Gastrocnemius medialis (tissue), 4 donors: ENCODE measurements at regions not wholly inside any gene's neighbourhood (a gene's known extent, or its start where the extent isn't known, plus 50 kb on each side); places are given as distances from the start of the nearest gene placed in this dataset.
"Not testable (repeated sequence)": the region's sequence is repeated elsewhere in the genome, so short reads cannot be mapped to it uniquely, and the experiment has no call there.

Experiments used
- ATAC-seq, 2 donors: fragments of 150-250 bp; one replicate each; pipeline ENCODE4 v1.9.1; 2016
- DNase-seq, 2 donors: peaks; one replicate each; pipeline ENCODE4 v3.0.0-alpha.2; 2019
- H3K27ac ChIP-seq, 4 donors: fragments of 200-600 bp; sonication (generic); 1 replicate in 1 of 4; 2 replicates in 3 of 4; pipeline ENCODE4 v1.5.1; 2016 to 2018; ENCODE audit warnings: mild to moderate bottlenecking in 2 of 4, moderate library complexity in 1 of 4
- H3K27me3 ChIP-seq, 3 donors: fragments of 200-600 bp; sonication (generic) in 2 of 3; 1 replicate in 1 of 3; 2 replicates in 2 of 3; pipeline versions ENCODE4 v1.5.1 to v1.6.0; 2016 to 2019; ENCODE audit warnings: mild to moderate bottlenecking in 1 of 3, moderate library complexity in 1 of 3
- H3K36me3 ChIP-seq, 2 donors: fragments of 200-600 bp; sonication (generic) in 1 of 2; one replicate each; pipeline ENCODE4 v1.5.1; 2017 to 2018
- H3K4me1 ChIP-seq, 2 donors: fragments of 200-600 bp; sonication (generic) in 1 of 2; one replicate each; pipeline ENCODE4 v1.5.1; 2016 to 2017; ENCODE audit warnings: mild to moderate bottlenecking in 2 of 2
- H3K4me3 ChIP-seq, 4 donors: fragments of 200-600 bp; sonication (generic) in 3 of 4; 1 replicate in 1 of 4; 2 replicates in 3 of 4; pipeline ENCODE4 v1.5.1; 2016 to 2019; ENCODE audit warnings: mild to moderate bottlenecking in 2 of 4
- H3K9me3 ChIP-seq, 3 donors: fragments of 200-600 bp; sonication (generic) in 2 of 3; 1 replicate in 1 of 3; 2 replicates in 2 of 3; pipeline ENCODE4 v1.5.1; 2016 to 2019
- POLR2A ChIP-seq, 2 donors: fragments of 450-650 bp; IDR thresholded peaks; one replicate each; pipeline ENCODE4 v1.6.1; 2017; ENCODE audit warnings: antibody characterized with exemption in 2 of 2, mild to moderate bottlenecking in 2 of 2, moderate library complexity in 2 of 2
- in situ Hi-C, 4 donors: fragments of 200-750 bp; cut with MboI; loops; one replicate each; pipeline versions ENCODE4 v1.15.0 to v1.8.0; 2017; ENCODE audit warnings: low sequenced_read_pairs in 4 of 4
- intact Hi-C: fragments of 100-400 bp; cut with DNase I; formaldehyde crosslinking; loops from one replicate; pipeline ENCODE4 v1.15.1; 2023; ENCODE audit warnings: low total_unique reads
- TF ChIP-seq, protein P1 (sequence below), 5 experiments: fragments of 450-650 bp in 3 of 5; fragments of 200-600 bp in 2 of 5; sonication (generic) in 2 of 5; IDR thresholded peaks in 4 of 5; conservative IDR thresholded peaks in 1 of 5; 1 replicate in 4 of 5; 2 replicates in 1 of 5; pipeline ENCODE4 v1.5.1; 2016 to 2019; ENCODE audit warnings: antibody characterized with exemption in 5 of 5, mild to moderate bottlenecking in 3 of 5, moderate library complexity in 3 of 5

DNA sequence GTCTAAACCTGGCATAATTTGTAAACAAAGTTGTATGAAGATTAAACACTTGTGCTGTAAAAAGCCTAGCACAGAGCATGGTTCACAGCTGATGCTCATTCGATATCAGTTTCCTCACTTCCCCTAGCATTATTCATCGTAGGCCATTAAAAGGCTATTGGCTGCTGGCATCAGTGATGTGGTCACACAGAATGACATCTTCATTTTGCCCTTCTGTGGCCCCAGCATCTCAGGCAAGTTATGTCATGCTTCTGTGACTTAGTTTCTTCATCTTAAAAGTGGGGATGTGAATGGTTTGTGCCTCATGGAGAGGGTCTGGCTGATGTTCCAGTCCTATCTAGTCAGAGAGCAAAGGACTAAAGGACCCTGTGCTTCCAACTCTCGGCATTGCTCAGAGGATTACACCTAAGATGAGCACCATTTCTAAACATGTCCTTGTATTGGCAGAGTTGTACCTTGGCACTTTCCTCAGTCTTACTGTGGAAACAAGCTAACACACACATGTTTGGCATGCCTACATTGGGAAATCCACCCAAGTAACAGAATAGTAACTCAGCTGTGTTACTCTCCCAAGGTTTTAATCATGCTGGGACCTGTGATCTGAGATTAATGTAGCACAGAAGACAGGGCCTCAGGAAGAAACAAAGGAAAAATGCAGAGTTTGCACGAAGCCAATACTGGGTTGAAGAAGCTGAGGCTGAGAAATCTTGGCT is 83.5 kb upstream of the OR9Q1 start:
- no peak overlapping the region for H3K4me3 ChIP-seq
- ATAC-seq, result no peak
- H3K27me3 ChIP-seq, result no peaks in the 10 kb centered on the region
- no peaks in the 10 kb centered on the region for H3K4me1 ChIP-seq
- in situ Hi-C loops (no loop called here), intact Hi-C loops (no loop called here)
- H3K36me3 ChIP-seq, result no peaks in the 10 kb centered on the region
- no peak for DNase-seq
- no peaks in the 10 kb centered on the region for H3K9me3 ChIP-seq
- TF ChIP-seq, protein P1, sequence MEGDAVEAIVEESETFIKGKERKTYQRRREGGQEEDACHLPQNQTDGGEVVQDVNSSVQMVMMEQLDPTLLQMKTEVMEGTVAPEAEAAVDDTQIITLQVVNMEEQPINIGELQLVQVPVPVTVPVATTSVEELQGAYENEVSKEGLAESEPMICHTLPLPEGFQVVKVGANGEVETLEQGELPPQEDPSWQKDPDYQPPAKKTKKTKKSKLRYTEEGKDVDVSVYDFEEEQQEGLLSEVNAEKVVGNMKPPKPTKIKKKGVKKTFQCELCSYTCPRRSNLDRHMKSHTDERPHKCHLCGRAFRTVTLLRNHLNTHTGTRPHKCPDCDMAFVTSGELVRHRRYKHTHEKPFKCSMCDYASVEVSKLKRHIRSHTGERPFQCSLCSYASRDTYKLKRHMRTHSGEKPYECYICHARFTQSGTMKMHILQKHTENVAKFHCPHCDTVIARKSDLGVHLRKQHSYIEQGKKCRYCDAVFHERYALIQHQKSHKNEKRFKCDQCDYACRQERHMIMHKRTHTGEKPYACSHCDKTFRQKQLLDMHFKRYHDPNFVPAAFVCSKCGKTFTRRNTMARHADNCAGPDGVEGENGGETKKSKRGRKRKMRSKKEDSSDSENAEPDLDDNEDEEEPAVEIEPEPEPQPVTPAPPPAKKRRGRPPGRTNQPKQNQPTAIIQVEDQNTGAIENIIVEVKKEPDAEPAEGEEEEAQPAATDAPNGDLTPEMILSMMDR (IDR thresholded peaks at IDR 0.05 in 4 of 5, conservative IDR thresholded peaks at IDR 0.05 in 1 of 5), result no peak
- TF ChIP-seq POLR2A (IDR thresholded peaks at IDR 0.05), result no peak
- no peak overlapping the region for H3K27ac ChIP-seq

DNA sequence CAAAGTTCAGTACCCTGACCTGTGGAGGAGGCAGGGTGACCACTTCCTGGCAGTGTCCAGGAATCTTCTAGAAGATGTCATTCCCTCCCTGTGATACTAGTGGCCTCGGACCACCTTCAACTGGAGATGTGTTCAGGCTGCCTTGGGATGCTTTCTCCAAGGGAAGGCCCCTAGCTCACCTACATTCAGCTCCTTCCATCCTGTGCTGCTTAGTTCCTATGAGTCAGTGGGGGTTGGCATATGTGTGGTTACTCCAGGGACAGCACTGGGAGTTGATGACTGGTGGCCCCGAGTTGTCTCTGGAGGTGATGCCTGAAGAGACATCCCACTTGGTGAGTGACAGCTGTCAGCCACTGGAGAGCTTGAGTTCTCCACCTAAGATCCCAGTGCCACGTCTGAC is 81.8 kb upstream of the OR9Q1 start:
- TF ChIP-seq, protein P1 (IDR thresholded peaks at IDR 0.05 in 4 of 5, conservative IDR thresholded peaks at IDR 0.05 in 1 of 5), result no peak
- TF ChIP-seq POLR2A (IDR thresholded peaks at IDR 0.05), result no peak
- Histone ChIP-seq H3K36me3 (no peaks in the 10 kb centered on the region), H3K27ac (no peak overlapping the region), H3K4me3 (no peak overlapping the region), H3K27me3 (no peaks in the 10 kb centered on the region), H3K9me3 (no peaks in the 10 kb centered on the region), H3K4me1 (no peaks in the 10 kb centered on the region)
- no peak for DNase-seq
- ATAC-seq, result no peak
- intact Hi-C loops, result no loop called here
- in situ Hi-C loops, result no loop called here

DNA sequence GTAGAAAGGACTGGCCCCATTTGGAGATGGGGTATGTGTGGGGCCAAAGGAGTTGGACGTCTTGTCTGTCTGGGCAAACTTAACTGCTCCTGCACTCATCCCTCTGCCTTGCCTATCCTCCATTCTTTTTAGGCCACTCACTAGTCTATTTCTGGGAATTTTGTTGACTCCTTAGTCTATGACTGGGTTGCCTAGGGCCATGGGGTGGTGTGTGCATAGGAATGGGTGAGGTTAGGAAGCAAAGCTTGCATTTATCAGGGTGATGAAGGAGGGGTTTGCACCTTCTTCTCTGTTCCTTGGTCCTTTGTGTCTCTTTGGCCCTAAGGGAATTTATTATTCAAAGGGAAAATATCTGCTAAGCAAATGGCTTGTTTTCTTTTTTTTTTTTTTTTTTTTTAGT is 80.9 kb upstream of the OR9Q1 start:
- H3K36me3 ChIP-seq, result no peaks in the 10 kb centered on the region
- TF ChIP-seq POLR2A (IDR thresholded peaks at IDR 0.05), result no peak
- TF ChIP-seq, protein P1 (IDR thresholded peaks at IDR 0.05 in 4 of 5, conservative IDR thresholded peaks at IDR 0.05 in 1 of 5), result no peak
- H3K27me3 ChIP-seq, result no peaks in the 10 kb centered on the region
- no peak overlapping the region for H3K27ac ChIP-seq
- no peak for ATAC-seq
- H3K4me1 ChIP-seq, result no peaks in the 10 kb centered on the region
- intact Hi-C loops (no loop called here), in situ Hi-C loops (no loop called here)
- no peaks in the 10 kb centered on the region for H3K9me3 ChIP-seq
- no peak overlapping the region for H3K4me3 ChIP-seq
- DNase-seq, result no peak

DNA sequence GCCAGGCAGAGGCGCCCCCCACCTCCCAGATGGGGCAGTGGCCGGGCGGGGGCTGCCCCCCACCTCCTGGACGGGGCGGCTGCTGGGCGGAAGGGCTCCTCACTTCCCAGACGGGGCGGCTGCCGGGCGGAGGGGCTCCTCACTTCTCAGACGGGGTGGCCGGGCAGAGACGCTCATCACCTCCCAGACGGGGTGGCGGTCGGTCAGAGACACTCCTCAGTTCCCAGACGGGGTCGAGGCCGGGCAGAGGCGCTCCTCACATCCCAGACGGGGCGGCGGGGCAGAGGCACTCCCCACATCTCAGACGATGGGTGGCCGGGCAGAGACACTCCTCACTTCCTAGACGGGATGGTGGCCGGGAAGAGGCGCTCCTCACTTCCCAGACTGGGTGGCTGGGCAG is 79.9 kb upstream of the OR9Q1 start:
- H3K4me3 ChIP-seq, H3K27me3 ChIP-seq, DNase-seq, ATAC-seq, H3K36me3 ChIP-seq, H3K27ac ChIP-seq, in situ Hi-C loops, intact Hi-C loops, H3K4me1 ChIP-seq, H3K9me3 ChIP-seq: not testable (repeated sequence)

DNA sequence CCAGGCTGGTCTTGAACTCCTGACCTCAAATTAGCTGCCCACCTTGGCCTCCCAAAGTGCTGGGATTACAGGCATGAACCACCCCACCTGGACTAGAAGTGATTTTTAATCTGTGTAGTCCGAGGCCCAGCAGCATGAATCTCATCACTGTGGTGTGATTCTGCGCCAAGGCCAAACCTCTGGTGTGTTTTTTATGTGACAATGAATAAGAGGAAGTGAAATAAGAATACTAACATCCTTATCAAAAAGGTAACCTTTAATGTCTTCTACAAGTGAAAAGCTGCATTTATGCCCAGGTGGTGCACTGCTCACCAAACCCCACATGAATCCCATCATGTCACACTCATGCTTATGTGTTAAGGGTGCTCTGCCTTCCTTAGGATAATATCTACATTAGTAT is 77.1 kb upstream of the OR9Q1 start:
- H3K36me3 ChIP-seq, result no peaks in the 10 kb centered on the region
- TF ChIP-seq POLR2A (IDR thresholded peaks at IDR 0.05), result no peak
- TF ChIP-seq, protein P1 (IDR thresholded peaks at IDR 0.05 in 4 of 5, conservative IDR thresholded peaks at IDR 0.05 in 1 of 5), result no peak
- H3K27me3 ChIP-seq, result no peaks in the 10 kb centered on the region
- no peak for ATAC-seq
- intact Hi-C loops (no loop called here), in situ Hi-C loops (no loop called here)
- H3K9me3 ChIP-seq, result no peaks in the 10 kb centered on the region
- no peak overlapping the region for H3K27ac ChIP-seq
- H3K4me1 ChIP-seq, result no peaks in the 10 kb centered on the region
- H3K4me3 ChIP-seq, result no peak overlapping the region
- DNase-seq, result no peak
